ENCODE measurements at regions not wholly inside any gene's neighbourhood (a gene's known extent, or its start where the extent isn't known, plus 50 kb on each side); places are given as distances from the start of the nearest gene placed in this dataset.

DNA sequence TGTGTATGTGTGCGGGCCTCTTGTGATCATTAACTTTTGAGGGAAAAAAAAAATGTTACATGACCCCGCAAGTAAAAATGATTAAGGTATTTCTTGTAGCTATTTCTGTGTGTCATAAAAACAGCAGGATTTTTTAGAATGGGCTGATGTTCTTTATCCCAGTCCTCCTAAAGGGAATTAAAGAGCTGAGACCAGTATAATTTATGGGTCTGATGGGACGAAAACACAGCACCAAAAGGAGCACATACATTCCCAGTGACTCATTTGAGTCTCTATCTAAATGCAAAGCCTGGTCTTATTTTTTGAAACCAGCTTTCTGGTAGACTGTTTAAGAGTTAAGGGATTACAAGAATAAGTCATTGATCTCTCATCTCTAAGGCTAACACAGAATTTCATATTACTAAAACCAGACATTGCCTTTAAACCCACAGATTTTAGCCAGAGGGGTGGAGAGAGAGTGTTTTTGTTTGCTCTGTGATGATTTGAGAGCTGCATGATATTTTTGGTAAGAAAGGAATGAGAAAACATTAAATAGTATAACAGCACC lies 342.3 kb upstream of the EPHA4 start:
- WGBS (ENCODE audit: insufficient coverage, low coverage, missing lambda C conversion rate): 0% methylated on average over 3 of the region's 3 CpGs
- Histone ChIP-seq H3K27me3 (ENCODE audit: control insufficient read depth in 2 of 2, insufficient read depth in 2 of 2, low read length in 2 of 2) (no peaks in the 10 kb centered on the region), H3K9me1 (ENCODE audit: control insufficient read depth, insufficient read depth, low read length) (no peaks in the 10 kb centered on the region), H3K36me3 (ENCODE audit: control insufficient read depth, insufficient read depth, low read length) (no peaks in the 10 kb centered on the region), H3K79me2 (ENCODE audit: control insufficient read depth, insufficient read depth, low read length) (no peaks in the 10 kb centered on the region), H3K4me1 (replicated peaks in 1 of 2; ENCODE audit: control insufficient read depth in 2 of 2, insufficient read depth in 2 of 2, low read length in 2 of 2) (no peaks in the 10 kb centered on the region), H3K4me2 (ENCODE audit: insufficient read depth, low read length) (no peak overlapping the region), H4K20me1 (replicated peaks; ENCODE audit: control insufficient read depth, insufficient read depth, low read length) (no peaks in the 10 kb centered on the region), H3K9me3 (replicated peaks; ENCODE audit: control insufficient read depth, insufficient read depth, low read depth, low read length) (no peaks in the 10 kb centered on the region), H3K4me3 (no peak overlapping the region), H3K27ac (ENCODE audit: extremely low read depth, low read depth, low read length) (no peak overlapping the region), H2AFZ (ENCODE audit: low read depth, low read length) (no peak overlapping the region), H3K9ac (ENCODE audit: insufficient read depth in 1 of 2, low read depth in 2 of 2, low read length in 2 of 2) (no peak overlapping the region)
- intact Hi-C loops (cut with micrococcal nuclease) (no loop called here), in situ Hi-C loops (cut with MboI) (no loop called here)
- POLR2A ChIA-PET: no interaction called here
- FAIRE-seq (no peak), ATAC-seq (no peak), DNase-seq (ENCODE audit: extremely low read depth in 1 of 4, low spot score in 3 of 4) (no peak)
- TF ChIP-seq RBFOX2 (IDR thresholded peaks at IDR 0.05; ENCODE audit: low read depth, low read length) (no peak), CEBPB (tag; IDR thresholded peaks at IDR 0.05) (no peak), ZNF3 (CRISPR knock-in tag; IDR thresholded peaks at IDR 0.05) (no peak), ZNF146 (CRISPR knock-in tag; IDR thresholded peaks at IDR 0.05; ENCODE audit: unreplicated experiment) (no peak), ZNF347 (CRISPR knock-in tag; IDR thresholded peaks at IDR 0.05; ENCODE audit: low read depth) (no peak)
- TF ChIP-seq, protein P1, sequence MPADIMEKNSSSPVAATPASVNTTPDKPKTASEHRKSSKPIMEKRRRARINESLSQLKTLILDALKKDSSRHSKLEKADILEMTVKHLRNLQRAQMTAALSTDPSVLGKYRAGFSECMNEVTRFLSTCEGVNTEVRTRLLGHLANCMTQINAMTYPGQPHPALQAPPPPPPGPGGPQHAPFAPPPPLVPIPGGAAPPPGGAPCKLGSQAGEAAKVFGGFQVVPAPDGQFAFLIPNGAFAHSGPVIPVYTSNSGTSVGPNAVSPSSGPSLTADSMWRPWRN (IDR thresholded peaks at IDR 0.05; ENCODE audit: low read depth): no peak
- TF ChIP-seq, protein P2, sequence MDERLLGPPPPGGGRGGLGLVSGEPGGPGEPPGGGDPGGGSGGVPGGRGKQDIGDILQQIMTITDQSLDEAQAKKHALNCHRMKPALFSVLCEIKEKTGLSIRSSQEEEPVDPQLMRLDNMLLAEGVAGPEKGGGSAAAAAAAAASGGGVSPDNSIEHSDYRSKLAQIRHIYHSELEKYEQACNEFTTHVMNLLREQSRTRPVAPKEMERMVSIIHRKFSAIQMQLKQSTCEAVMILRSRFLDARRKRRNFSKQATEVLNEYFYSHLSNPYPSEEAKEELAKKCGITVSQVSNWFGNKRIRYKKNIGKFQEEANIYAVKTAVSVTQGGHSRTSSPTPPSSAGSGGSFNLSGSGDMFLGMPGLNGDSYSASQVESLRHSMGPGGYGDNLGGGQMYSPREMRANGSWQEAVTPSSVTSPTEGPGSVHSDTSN (CRISPR knock-in tag; IDR thresholded peaks at IDR 0.05; ENCODE audit: low read depth): no peak
- TF ChIP-seq, protein P2 (tag; conservative IDR thresholded peaks at IDR 0.05; ENCODE audit: low read depth): no peak
- TF ChIP-seq, protein P3, sequence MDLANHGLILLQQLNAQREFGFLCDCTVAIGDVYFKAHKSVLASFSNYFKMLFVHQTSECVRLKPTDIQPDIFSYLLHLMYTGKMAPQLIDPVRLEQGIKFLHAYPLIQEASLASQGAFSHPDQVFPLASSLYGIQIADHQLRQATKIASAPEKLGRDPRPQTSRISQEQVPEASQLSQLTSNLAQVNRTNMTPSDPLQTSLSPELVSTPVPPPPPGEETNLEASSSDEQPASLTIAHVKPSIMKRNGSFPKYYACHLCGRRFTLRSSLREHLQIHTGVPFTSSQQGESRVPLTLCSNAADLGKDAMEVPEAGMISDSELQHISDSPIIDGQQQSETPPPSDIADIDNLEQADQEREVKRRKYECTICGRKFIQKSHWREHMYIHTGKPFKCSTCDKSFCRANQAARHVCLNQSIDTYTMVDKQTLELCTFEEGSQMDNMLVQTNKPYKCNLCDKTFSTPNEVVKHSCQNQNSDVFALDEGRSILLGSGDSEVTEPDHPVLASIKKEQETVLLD (IDR thresholded peaks at IDR 0.05): no peak
- BruUV-seq (replicated peaks): no TSS peak
- CTCF ChIA-PET (ENCODE audit: low intra/inter-chr PET ratio): no interaction called here

All from K562 (cell line).